Lower lobe of right lung (tissue), 2 donors: ENCODE measurements at regions not wholly inside any gene's neighbourhood (a gene's known extent, or its start where the extent isn't known, plus 50 kb on each side); places are given as distances from the start of the nearest gene placed in this dataset.

Source experiments
- ATAC-seq, 2 donors: fragments of 200-7000 bp; cut with Tn5 transposase; one replicate each; pipeline ENCODE4 v1.9.1; 2020 to 2022; ENCODE audit warnings: mild to moderate bottlenecking in 2 of 2, moderate library complexity in 2 of 2
- DNase-seq: peaks from one replicate; pipeline ENCODE4 v3.0.0-alpha.2; 2020
- H3K27ac ChIP-seq: fragments of 200-600 bp; one replicate; pipeline ENCODE4 v1.8.0; 2022
- H3K27me3 ChIP-seq: fragments of 200-600 bp; one replicate; pipeline ENCODE4 v1.8.0; 2022; ENCODE audit warnings: low read depth
- H3K36me3 ChIP-seq: fragments of 200-600 bp; one replicate; pipeline ENCODE4 v1.8.0; 2022; ENCODE audit warnings: mild to moderate bottlenecking
- H3K4me1 ChIP-seq: fragments of 200-600 bp; one replicate; pipeline ENCODE4 v1.8.0; 2022
- H3K4me3 ChIP-seq: fragments of 200-600 bp; one replicate; pipeline ENCODE4 v1.8.0; 2022; ENCODE audit warnings: mild to moderate bottlenecking
- H3K9me3 ChIP-seq: fragments of 200-600 bp; one replicate; pipeline ENCODE4 v1.8.0; 2022
- intact Hi-C: fragments of 100-400 bp; cut with DNase I; formaldehyde crosslinking; loops from one replicate; pipeline ENCODE4 v1.11.0; 2022
- TF ChIP-seq, protein P1 (sequence below): fragments of 200-600 bp; IDR thresholded peaks from one replicate; pipeline ENCODE4 v1.8.0; 2022; ENCODE audit warnings: antibody characterized with exemption, mild to moderate bottlenecking
- donor health status: DM: no; HTN: yes; CAD: no; lungs with severe emphysema.

DNA sequence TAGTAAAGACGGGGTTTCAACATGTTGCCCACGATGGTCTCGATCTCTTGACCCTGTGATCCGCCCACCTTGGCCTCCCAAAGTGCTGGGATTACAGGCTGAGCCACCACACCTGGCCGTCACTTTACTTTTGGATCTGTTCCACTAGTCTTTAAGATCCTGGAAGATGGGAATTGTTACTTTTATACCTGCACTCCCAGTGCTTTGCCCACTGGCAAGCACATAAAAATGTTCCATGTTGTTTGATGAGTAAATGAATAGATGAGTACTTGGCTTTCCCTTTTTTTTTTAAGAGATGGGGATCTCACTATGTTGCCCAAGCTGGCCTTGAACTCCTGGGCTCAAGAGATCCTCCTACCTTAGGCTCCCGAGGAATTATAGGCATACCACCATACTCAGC, 84.8 kb upstream of the SASH1 start:
- Histone ChIP-seq H3K4me1 (no peaks in the 10 kb centered on the region), H3K36me3 (no peaks in the 10 kb centered on the region), H3K4me3 (no peak overlapping the region), H3K27ac (no peak overlapping the region), H3K27me3 (no peaks in the 10 kb centered on the region), H3K9me3 (no peaks in the 10 kb centered on the region)
- ATAC-seq (no peak), DNase-seq (no peak)
- intact Hi-C loops: no loop called here
- TF ChIP-seq, protein P1, sequence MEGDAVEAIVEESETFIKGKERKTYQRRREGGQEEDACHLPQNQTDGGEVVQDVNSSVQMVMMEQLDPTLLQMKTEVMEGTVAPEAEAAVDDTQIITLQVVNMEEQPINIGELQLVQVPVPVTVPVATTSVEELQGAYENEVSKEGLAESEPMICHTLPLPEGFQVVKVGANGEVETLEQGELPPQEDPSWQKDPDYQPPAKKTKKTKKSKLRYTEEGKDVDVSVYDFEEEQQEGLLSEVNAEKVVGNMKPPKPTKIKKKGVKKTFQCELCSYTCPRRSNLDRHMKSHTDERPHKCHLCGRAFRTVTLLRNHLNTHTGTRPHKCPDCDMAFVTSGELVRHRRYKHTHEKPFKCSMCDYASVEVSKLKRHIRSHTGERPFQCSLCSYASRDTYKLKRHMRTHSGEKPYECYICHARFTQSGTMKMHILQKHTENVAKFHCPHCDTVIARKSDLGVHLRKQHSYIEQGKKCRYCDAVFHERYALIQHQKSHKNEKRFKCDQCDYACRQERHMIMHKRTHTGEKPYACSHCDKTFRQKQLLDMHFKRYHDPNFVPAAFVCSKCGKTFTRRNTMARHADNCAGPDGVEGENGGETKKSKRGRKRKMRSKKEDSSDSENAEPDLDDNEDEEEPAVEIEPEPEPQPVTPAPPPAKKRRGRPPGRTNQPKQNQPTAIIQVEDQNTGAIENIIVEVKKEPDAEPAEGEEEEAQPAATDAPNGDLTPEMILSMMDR: no peak

DNA sequence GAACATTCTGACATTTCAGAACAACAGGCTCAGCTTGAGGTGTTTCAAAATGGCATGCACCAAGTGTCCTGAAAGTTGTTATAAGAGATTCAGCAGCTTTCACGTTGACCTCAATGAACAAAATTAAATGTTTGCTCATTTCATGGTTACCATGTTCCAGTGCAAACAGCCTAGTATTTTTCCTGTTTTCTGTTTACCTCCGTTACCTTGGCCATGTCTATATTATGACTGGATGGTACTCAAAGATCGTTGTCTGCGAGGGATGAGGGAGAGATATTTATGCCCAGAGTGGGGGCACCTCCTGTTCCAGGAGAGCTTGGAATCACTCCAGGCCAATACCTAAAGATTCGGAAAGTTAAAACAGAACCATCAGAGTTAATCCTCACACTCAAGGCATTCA, 83.8 kb upstream of the SASH1 start:
- H3K27ac ChIP-seq: no peak overlapping the region
- DNase-seq (no peak), ATAC-seq (no peak)
- intact Hi-C loops: no loop called here
- H3K9me3 ChIP-seq: no peaks in the 10 kb centered on the region
- TF ChIP-seq, protein P1: no peak
- no peak overlapping the region for H3K4me3 ChIP-seq
- no peaks in the 10 kb centered on the region for H3K27me3 ChIP-seq
- no peaks in the 10 kb centered on the region for H3K4me1 ChIP-seq
- H3K36me3 ChIP-seq: no peaks in the 10 kb centered on the region

DNA sequence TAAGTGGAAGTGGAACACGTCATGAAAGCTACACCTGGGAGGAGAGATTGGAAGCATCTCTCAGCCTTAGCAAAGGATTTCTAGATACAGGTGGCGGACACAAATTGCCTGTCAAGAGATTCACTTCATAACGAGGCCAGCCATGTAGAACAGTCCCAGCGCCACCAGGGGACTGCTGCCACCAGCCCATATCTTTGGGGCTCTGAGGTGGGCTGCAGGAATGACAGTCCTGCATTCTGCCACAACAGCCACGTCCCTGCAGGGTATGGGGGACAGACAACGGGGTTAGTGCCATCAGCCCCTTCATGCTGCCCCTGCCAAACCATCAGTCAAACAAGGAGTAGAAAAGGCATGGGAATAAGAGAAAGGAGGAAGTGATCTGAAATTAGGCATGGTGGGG, 81.2 kb upstream of the SASH1 start:
- ATAC-seq (no peak), DNase-seq (no peak)
- Histone ChIP-seq H3K36me3 (no peaks in the 10 kb centered on the region), H3K27me3 (no peaks in the 10 kb centered on the region), H3K9me3 (no peaks in the 10 kb centered on the region), H3K27ac (no peak overlapping the region), H3K4me1 (no peaks in the 10 kb centered on the region), H3K4me3 (no peak overlapping the region)
- intact Hi-C loops: no loop called here
- TF ChIP-seq, protein P1: no peak

DNA sequence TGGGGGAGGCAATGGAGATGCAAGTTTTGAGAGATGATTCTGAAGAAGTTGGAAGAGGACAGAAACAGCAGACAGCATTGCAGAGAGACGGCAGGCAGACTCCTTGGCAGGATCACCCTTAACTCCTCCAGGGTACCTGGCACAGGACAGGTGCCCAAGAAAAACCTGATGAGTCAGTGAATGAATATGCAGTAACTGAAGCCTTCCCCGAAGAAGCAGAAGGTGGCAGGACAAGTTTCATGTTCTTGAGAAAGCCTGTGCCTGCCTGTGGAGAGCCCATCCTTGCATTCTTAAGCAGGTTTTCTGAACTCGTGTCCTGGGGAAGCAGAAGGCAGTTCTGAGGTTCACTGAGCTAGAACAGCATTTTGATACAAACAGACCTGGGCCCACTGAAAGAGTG, 79.6 kb upstream of the SASH1 start:
- Histone ChIP-seq H3K4me1 (no peaks in the 10 kb centered on the region), H3K27ac (no peak overlapping the region), H3K27me3 (no peaks in the 10 kb centered on the region), H3K9me3 (no peaks in the 10 kb centered on the region), H3K4me3 (no peak overlapping the region), H3K36me3 (no peaks in the 10 kb centered on the region)
- peak; percentile 75 to 78 for ATAC-seq
- TF ChIP-seq, protein P1: no peak
- intact Hi-C loops: no loop called here
- DNase-seq: no peak

- Histone ChIP-seq H3K36me3 (no peaks in the 10 kb centered on the region), H3K4me3 (no peak overlapping the region), H3K27me3 (no peaks in the 10 kb centered on the region), H3K4me1 (no peaks in the 10 kb centered on the region), H3K9me3 (no peaks in the 10 kb centered on the region), H3K27ac (no peak overlapping the region)
- no peak for DNase-seq
- TF ChIP-seq, protein P1: no peak
- intact Hi-C loops: no loop called here
- ATAC-seq: peak in 1 of 2 donors; percentile 31
Observed at GRCh38 chr6:148263961-148264360, 78.7 kb upstream of the SASH1 start.

DNA sequence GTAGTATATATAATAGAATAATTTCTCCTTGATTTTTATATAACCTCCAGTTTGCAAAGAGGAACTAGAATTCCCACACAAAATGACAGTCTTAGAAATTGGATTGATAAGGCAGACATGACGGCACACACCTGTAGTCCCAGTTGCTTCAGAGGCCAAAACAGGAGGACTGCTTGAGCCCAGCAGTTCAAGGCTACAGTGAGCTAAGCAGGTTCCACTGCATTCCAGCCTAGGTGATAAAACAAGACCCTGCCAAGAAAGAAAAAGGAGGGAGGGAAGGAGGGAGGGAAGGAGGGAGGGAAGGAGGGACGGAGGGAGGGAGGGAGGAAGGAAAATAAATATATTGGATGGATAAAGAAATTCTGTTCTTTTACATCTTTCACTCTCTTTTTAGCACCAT, 77.6 kb upstream of the SASH1 start:
- TF ChIP-seq, protein P1: no peak
- H3K4me3 ChIP-seq: no peak overlapping the region
- ATAC-seq (peak in 1 of 2 donors; percentile 28), DNase-seq (no peak)
- intact Hi-C loops: no loop called here
- no peaks in the 10 kb centered on the region for H3K9me3 ChIP-seq
- H3K27me3 ChIP-seq: no peaks in the 10 kb centered on the region
- H3K27ac ChIP-seq: no peak overlapping the region
- H3K4me1 ChIP-seq: no peaks in the 10 kb centered on the region
- no peaks in the 10 kb centered on the region for H3K36me3 ChIP-seq
